NCI-H345 treated with DMSO at 0.1 percent for 48 hours (cell line): ENCODE measurements at regions not wholly inside any gene's neighbourhood (a gene's known extent, or its start where the extent isn't known, plus 50 kb on each side); places are given as distances from the start of the nearest gene placed in this dataset.
"Not testable (repeated sequence)": the region's sequence is repeated elsewhere in the genome, so short reads cannot be mapped to it uniquely, and the experiment has no call there.

Experiments
- DNase-seq: peaks from one replicate; lab custom pipeline; 2025; ENCODE audit not compliant: unreplicated experiment; lab: John Stamatoyannopoulos, UW

DNA sequence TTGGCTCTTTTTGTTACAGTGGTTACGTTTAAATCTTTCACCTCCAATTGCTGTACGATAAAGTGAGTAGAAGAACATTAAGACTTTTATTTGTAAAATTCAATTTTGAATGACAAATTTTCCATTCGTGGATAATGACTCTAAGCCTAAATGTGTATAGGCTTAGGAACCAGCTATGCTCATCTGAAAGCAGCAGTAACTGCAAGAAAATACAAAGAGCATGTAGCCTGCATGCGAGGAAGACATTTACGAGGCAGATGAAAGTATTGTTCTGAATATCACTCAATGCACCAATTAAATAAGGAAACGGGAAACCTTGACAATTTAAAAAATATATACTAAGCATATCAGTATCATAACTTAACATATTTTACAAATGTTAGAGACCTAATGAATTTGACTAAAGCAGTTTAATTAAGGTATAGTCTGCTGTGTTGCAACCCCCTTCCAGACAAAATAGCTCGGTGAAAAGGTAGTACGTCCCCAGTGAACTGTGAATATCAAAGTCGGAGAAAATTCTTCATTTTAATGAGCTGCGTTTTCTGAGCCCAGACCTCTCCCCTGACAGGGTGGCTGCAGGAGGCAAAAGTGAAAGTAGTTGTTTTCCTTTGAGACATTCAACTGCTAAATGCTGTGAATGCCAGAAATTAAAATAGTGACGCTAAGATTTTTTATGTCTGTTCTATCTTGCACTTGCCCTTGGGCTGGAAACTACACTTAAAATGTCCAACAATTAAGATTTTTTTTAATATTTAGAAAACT lies 1236.5 kb upstream of the TENM3 start:
- DNase-seq, result no peak

DNA sequence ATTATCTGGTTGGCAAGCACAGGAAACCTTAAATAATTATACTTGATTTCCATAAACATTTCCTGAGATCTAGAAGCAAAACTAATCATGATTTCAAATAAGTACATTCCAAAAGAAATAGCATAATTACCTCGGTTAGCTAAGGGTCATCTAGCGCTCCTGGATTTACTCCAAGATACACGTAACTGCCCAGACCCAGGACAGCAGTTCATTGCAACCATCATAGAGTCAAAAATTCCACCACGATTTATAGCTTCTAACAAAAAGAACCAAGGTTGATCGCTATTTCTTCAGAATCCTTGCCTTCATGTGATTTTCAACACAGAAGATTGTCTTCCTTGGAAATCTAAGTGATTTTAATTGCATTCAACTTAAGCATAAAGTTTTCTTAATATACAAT lies 1235.5 kb upstream of the TENM3 start:
- DNase-seq, result no peak

DNA sequence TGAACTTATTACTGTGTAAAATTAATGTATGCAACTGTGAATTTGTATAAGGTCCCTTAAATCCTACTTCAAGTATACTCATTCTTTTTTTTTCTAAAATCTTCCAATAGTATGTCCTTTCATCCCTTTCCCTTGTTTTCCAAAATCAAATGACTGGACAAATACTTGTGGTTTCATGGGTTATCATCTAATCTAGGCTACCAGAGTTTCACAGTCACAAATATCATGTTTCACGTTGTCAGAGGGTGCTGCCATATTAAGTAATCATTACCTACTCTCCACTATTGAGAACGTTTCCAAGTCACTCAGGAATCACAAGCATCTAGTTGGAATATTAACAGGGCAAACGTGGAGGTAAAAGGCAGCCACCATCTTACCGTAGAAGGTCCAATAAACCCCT lies 1235.0 kb upstream of the TENM3 start:
- DNase-seq, result no peak

DNA sequence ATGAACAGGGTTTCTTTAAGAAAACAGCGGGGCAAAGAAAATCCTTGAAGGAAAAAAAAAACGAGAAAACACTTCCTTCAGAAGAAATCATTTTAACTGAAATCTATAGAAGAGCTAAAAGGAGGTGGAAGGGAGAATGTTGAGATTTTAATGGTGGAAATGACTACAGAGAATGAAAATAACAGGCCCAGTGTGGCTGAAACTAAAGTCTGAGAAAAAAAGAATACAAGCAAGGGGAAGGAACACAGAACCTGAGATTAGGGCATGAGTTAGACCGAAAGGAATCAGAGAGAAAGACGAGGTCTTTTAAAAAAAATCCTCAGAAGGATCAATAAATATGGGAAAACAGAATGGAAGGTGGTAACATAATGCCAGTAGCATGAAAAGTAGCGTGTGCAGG lies 1230.0 kb upstream of the TENM3 start:
- no peak for DNase-seq

DNA sequence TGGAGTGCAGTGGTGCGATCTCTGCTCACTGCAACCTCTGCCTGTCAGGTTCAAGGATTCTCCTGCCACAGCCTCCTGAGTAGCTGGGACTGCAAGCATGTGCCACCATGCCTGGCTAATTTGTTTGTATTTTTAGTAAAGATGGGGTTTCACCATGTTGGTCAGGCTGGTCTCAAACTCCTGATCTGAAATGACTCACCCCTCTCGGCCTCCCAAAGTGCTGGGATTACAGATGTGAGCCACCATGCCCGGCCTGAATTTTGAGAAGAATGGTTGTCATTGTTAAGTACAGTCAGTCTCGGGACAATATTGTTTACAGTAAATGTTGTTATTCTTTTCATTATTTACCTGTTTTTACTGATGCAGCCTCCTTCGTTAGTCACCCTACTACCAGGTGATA lies 1226.2 kb upstream of the TENM3 start:
- DNase-seq, result no peak

DNA sequence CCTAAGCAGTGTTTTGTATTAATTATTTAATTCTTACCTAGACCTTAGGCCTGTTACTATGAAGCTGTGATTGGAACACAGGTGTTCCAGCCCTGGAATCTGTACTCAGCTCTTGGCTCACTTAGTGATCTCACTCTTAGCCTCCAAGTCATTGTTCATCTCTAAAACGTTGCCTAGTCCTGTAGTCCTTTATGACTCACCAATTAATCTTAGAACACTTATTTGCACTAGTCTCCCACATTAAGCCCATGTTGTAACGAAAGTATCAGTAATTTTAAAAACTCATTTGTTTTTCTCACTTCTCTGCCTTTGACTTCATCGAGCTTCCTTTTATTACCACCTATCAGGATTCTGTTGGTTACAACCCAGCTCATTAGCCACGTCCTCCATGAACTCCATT lies 1224.7 kb upstream of the TENM3 start:
- no peak for DNase-seq

DNA sequence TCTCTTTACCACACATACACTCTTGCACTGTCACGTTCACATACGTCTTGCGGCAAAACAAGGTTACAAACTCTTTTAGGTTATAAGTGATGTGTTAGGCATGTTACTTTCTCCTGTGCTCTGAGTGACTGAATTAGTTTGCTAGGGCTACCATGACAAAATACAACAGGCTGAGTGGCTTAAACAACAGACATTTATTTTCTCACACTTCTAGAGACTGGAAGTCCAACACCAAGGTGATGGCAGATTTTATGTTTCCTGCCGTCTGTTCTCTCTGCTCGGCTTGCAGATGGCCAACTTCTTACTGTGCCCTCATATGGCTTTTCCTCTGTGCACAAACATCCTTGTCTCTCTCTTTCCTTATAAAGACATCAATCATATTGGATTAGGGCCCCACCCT lies 1224.3 kb upstream of the TENM3 start:
- DNase-seq, result no peak

DNA sequence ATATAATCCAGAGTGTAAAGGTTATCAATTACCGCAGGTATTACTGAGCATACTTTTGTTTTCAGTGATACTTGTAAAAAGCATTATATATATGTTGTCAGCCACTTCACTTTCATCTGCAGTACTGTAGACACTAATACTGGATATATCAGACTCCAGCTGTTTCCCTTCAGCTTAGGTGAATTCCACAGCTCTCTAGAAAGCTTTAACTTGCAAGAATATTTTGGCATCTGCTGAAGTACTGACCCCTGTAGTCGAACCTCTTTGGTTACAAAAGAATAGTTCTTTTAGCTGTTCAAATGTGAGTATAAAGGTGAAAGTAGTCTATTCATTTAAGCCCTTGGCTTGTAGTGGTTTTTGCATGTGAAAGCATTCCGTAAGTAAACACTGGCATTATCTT lies 1222.7 kb upstream of the TENM3 start:
- DNase-seq, result no peak

DNA sequence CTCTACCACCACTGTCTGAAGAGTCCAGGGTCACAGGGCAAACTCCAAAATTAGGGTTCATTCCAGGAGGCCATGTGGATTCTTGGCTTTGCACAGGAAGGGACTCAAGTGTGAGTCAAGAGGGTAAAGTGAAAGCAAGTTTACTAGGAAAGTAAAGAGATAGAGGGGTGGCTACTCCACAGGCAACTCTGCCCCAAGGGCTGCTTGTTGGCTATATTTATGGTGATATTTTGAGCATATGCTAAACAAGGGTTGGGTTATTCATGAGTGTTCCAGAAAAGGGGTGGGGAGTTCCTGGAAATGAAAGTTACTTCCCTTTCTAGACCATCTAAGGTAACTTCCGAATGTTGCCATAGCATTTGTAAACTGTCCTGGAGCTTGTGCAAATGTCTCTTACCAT lies 1222.0 kb upstream of the TENM3 start:
- no peak for DNase-seq

DNA sequence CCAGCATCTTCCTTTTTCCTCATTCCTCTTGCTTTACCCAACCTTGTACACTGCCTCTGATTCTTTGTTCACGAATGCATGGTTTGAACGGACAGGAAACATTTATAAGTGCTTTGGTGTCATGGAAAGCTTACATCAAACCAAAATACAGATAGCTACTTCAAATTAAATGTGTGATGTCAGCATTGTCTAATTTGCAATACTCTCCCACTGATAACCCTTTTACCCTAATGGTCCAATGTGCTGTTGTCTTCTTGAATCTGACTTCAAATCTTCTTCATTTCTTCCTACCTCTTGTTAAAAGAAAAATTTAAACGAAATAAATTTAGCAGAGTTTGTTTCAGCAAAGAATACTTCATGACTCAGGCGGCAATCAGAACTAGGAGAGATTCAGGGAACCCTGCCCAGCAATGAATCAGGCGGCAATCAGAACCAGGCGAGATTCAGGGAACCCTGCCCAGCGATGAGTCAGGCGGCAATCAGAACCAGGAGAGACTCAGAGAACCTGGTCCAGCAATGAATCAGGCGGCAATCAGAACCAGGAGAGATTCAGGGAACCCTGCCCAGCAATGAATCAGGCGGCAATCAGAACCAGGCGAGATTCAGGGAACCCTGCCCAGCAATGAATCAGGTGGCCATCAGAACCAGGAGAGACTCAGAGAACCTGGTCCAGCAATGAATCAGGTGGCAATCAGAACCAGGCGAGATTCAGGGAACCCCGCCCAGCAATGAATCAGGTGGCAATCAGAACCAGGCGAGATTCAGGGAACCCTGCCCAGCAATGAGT lies 1212.9 kb upstream of the TENM3 start:
- DNase-seq, result not testable (repeated sequence)

DNA sequence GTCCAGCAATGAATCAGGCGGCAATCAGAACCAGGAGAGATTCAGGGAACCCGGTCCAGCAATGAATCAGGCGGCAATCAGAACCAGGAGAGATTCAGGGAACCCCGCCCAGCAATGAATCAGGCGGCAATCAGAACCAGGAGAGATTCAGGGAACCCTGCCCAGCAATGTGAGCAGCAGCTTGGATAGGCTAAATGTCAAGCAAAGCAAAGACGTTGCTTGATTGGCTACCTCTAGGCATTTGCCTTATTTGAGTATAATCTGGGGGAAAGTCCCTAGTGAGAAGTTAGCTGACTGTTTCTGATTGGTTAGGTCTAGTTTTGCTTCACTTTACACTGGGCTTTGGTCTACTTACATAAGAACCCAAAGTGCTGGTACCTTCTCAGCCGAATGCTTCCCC lies 1212.2 kb upstream of the TENM3 start:
- no peak for DNase-seq

DNA sequence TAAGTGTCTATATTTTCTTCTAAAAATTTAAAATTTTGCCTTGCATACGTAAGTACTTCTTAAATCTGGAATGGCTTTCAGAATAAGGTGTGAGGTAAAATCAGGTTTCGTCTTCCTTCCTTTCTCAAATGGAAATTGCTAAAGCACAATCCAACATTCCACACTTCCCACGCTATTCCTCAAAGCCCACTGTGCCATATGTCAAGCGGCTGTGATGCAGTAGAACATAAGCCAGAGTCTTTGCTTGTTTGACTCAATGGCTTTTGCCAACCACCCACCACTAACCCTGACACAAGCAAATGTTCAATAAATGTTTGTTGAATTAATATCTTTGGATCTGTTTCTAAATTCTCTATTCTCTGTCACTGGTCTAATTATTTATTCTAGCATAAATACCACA lies 1199.7 kb upstream of the TENM3 start:
- DNase-seq, result no peak

DNA sequence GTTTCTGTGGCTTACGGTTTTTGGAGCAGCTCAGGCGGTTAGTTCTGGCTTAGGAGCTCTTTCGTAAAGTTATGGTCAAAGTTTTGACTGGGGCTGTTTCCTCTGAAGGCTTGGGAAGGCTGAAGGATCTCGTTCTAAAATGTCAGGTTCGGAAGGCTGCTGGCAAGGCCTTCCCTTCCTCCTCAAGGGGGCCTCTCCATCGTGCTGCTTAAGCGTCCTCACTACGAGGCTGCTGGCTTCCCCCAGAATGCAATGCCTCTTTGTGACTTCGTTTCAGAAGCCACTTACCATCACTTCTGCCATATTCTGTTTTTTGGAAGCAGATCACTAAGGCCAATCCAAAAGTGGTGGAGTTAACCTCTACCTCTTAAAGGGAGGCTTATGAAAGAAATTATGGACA lies 1196.4 kb upstream of the TENM3 start:
- DNase-seq, result no peak

DNA sequence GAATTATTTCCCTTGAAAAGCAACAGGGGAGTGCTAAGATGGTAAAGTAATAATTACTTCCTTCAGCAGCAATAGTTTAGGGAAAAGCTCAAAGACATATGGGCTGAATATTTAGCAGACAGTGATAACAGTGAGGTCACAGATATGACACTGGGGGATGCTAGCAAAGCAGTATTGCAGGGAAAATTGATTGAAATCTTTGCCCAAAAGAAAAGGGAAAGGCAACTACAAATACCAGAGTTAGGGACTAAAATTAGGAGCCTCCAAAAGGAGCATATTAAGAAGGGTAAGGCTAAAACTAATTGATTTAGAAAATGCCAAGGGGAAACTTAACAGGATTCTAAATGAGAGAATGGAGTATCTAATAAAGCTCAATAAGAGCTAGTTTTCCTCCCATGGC lies 1191.3 kb upstream of the TENM3 start:
- no peak for DNase-seq

DNA sequence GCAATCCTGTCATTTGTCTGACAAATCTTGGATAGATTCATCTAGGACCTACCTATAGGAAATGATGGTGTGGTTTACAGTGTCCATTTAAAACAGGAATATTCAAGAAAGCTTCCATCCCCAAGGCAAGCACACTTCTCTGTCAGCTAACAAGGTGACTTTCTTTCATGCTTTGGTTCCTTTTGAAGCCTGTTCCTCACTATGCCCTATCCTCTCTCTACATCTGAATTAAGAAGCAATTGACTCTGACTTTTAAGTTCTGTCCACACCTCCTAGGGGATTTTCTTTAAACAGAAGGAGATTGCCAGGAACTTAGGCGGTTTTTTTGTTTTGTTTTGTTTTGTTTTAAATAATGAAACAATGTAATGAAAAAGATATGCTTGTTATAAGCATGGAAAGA lies 1181.4 kb upstream of the TENM3 start:
- no peak for DNase-seq

DNA sequence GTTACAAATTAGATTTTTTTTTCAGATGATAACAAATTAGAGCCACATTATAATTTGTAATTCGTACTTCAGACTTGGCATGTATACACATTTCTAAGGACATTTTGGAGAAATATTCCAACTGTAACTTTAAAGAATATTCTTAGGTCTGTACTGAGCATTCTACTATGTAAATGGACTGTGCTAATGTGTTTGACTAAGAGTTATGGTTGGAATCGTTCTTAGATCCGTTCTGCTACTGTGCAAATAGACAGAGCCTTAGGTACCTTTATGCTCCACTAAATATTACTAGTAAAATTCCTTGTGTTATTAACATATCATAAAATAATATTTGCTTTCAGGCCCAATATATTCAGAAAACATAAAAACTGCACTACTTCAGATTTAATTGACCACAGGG lies 1180.0 kb upstream of the TENM3 start:
- no peak for DNase-seq

DNA sequence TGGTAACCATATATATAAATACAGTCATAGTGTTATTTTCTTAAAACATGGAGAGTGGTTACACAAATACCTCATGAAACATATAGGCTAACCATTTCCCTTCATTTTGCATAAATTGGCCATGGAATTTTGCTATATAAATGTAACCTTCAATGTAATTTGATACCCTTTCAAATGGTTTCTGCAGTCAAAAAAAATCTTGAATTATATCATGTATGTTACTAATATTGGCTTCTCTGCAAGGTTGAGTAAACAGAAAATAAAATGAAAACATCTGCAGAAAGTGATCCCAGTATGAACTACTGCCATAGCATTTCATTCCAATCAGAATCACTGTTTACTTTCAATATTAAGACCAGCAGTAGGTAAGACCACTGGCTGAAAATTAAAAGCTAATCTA lies 1165.9 kb upstream of the TENM3 start:
- no peak for DNase-seq

DNA sequence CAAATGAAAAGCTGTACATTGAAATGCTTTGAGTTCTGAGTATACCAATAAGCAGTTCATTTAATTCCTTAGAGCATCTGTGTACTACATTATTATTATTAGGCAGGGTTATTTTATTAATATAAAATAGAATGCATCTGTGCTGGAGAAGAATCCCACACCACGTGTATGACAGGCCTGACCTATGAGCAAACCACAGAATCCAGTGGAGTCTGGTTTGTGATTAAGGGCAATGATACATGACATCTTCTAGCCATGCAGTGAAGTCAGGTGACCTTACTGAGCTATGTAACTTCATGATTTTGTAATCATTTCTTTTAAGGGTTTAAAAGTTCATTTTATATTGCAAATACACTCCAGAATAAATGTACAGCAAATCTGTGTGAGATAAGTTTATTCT lies 1165.0 kb upstream of the TENM3 start:
- DNase-seq, result no peak

DNA sequence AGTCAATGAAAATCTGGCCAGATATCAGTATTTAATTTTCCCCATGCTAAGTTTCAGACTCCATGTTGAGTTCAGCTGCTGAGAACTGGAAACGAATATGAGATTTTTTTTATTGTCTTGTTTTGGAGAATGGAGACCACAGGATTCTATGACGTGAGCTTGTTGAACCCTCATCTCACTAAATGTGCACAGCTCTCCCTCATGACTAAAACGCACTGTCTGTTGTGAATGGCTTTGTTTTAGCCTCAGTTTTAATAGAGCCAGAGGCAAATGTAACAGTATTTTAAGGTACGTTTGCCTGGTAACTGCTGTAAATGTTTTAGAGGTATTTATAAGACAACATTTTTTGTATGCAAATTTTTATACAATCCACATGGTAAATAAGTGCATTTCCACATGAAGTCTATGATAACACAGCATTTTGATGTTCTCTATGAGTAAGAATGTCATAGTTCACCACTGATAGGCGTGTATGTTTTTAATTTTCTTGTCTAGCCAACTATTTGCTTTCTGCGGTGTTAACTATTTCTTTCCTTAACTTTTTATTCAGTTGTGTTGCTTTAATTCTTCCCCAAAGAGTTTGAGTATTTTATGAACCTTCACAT lies 1159.3 kb upstream of the TENM3 start:
- no peak for DNase-seq

DNA sequence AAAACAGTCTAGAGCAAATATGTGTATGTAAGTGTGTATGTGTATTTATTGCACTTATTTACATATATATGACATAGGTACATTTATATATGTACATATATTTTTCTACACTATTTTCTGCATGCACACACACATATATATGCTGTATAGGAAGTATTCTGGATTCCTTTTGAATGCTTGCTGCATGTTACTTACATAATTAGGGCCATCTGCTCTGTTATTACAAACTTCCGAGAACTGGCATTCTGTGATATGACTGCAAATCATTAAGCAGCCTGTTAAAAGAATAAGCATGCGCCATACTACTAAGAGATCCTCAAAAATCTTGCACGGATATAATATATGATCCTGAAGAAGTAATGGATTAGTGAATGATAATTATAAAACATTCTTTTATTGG lies 1157.6 kb upstream of the TENM3 start:
- DNase-seq, result no peak

DNA sequence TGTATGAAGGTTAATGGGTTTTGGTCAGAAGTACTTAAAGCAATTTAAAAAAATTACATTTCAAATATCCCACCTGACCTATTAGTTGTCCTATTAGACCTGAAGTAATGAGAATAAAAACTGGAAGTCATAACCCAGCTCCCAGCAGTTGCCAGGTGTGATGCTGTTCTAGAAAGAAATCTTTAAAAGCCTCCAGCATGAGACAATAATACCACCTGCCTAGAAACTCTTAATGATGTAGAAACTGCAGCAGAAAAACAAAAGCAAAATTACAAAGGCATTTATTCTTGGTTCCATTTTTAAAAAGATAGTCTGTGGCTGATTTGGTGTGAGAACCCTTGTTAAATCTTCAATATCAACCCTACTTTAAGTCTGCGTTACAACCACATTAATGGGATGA lies 1137.7 kb upstream of the TENM3 start:
- DNase-seq, result no peak

DNA sequence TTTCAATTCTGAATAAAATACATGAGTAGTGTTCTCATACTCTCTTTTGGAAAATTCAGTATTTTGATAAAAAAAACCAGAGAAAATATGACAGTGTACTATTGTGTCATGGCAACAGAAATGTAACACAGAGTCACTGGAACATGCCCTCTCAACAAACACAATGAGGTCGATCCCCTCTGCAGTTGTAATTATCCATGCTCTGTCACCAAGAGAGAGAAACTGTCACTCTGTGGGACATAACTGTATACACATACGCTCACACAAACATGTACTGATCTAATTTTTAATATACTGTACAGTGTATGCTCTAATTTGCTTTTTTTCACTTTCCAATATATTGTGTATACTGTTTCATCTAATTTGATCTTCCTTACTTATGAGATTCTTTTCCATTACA lies 1136.8 kb upstream of the TENM3 start:
- DNase-seq, result no peak
